K562 (cell line): ENCODE measurements at regions not wholly inside any gene's neighbourhood (a gene's known extent, or its start where the extent isn't known, plus 50 kb on each side); places are given as distances from the start of the nearest gene placed in this dataset.

Experiments
- ATAC-seq: fragments of 200-7000 bp; cut with Tn5 transposase; 3 replicates; pipeline ENCODE4 v1.9.1; 2020; ENCODE audit warnings: moderate library complexity
- BruUV-seq: library from RNA; stranded (reverse); fragments of 400-500 nt; replicated peaks from 2 replicates; lab custom pipeline; 2021; lab: Mats Ljungman, UMichigan
- CTCF ChIA-PET: fragments of 300-600 bp; formaldehyde crosslinking; extraction: SDS; loops from one replicate; lab custom pipeline; 2021; ENCODE audit warnings: low intra/inter-chr PET ratio; lab: Yijun Ruan, JAX
- POLR2A ChIA-PET: fragments of 300-600, 350-650 bp; sonication (Branson Sonifier 250); formaldehyde crosslinking; extraction: SDS; loops from one replicate; lab custom pipeline; 2021; ENCODE audit warnings: antibody characterized with exemption, inconsistent platforms; lab: Yijun Ruan, JAX
- DNase-seq, 4 experiments: peaks; one replicate each; pipeline versions ENCODE4 v3.0.0 to v3.0.0-alpha.2; 2011 to 2018; ENCODE audit warnings: low spot score in 3 of 4, mixed read lengths in 3 of 4; ENCODE audit errors: extremely low read depth in 1 of 4
- FAIRE-seq: peaks from 2 replicates; lab custom pipeline; 2011; peaks lifted over from hg19 to GRCh38; lab: Jason Lieb, UNC
- H2AFZ ChIP-seq: 2 replicates; pipeline ENCODE4 v1.6.0; 2011; ENCODE audit warnings: low read depth, low read length, control low read depth, inconsistent platforms
- H3K27ac ChIP-seq: fragments of 200-600 bp; 3 replicates; pipeline ENCODE4 v1.8.0; 2011; ENCODE audit warnings: low read depth, mild to moderate bottlenecking, control low read depth, inconsistent platforms, low read length, moderate library complexity, mixed read lengths; ENCODE audit errors: extremely low read depth
- H3K27me3 ChIP-seq, 2 experiments: fragments of 300-600 bp in 1 of 2; 2 replicates in 1 of 2; 3 replicates in 1 of 2; pipeline versions ENCODE4 v1.6.0 to v1.8.0; 2011; ENCODE audit warnings: inconsistent platforms in 2 of 2, low read length in 2 of 2, mild to moderate bottlenecking in 1 of 2, mixed read lengths in 1 of 2, moderate library complexity in 1 of 2; ENCODE audit not compliant: control insufficient read depth in 2 of 2, insufficient read depth in 2 of 2
- H3K36me3 ChIP-seq: fragments of 300-600 bp; 3 replicates; pipeline ENCODE4 v1.8.0; 2011; ENCODE audit warnings: mild to moderate bottlenecking, low read length, inconsistent platforms; ENCODE audit not compliant: control insufficient read depth, insufficient read depth
- H3K4me1 ChIP-seq, 2 experiments: fragments of 200-600 bp in 1 of 2; replicated peaks in 1 of 2; 2 replicates in 1 of 2; 3 replicates in 1 of 2; pipeline versions ENCODE4 v1.5.1 to v1.8.0; 2011; ENCODE audit warnings: inconsistent platforms in 2 of 2, low read length in 2 of 2, mild to moderate bottlenecking in 1 of 2, mixed read lengths in 1 of 2, moderate library complexity in 1 of 2; ENCODE audit not compliant: control insufficient read depth in 2 of 2, insufficient read depth in 2 of 2
- H3K4me2 ChIP-seq: 2 replicates; pipeline ENCODE4 v1.6.1; 2011; ENCODE audit warnings: low read length, control low read depth, inconsistent platforms, mixed read lengths; ENCODE audit not compliant: insufficient read depth
- H3K4me3 ChIP-seq: fragments of 200-600 bp; sonication (generic), shearing (Covaris generic); 2 replicates; pipeline ENCODE4 v1.5.1; 2016; ENCODE audit warnings: control low read depth, inconsistent platforms
- H3K79me2 ChIP-seq: fragments of 200-600 bp; 3 replicates; pipeline ENCODE4 v1.8.0; 2011; ENCODE audit warnings: low read length, inconsistent platforms; ENCODE audit not compliant: control insufficient read depth, insufficient read depth
- H3K9ac ChIP-seq, 2 experiments: 2 replicates each; pipeline versions ENCODE4 v1.6.0 to v1.6.1; 2011; ENCODE audit warnings: low read depth in 2 of 2, low read length in 2 of 2, control low read depth in 1 of 2, inconsistent platforms in 1 of 2, mild to moderate bottlenecking in 1 of 2, mixed read lengths in 1 of 2; ENCODE audit not compliant: insufficient read depth in 1 of 2
- H3K9me1 ChIP-seq: one replicate; pipeline ENCODE4 v1.6.0; 2011; ENCODE audit warnings: inconsistent platforms, mild to moderate bottlenecking, low read length, moderate library complexity; ENCODE audit not compliant: control insufficient read depth, insufficient read depth
- H3K9me3 ChIP-seq: replicated peaks from 2 replicates; pipeline ENCODE4 v1.5.1; 2011; ENCODE audit warnings: low read depth, low read length, inconsistent platforms; ENCODE audit not compliant: control insufficient read depth, insufficient read depth
- H4K20me1 ChIP-seq: replicated peaks from 2 replicates; pipeline ENCODE4 v1.6.1; 2011; ENCODE audit warnings: low read length, inconsistent platforms, mixed read lengths; ENCODE audit not compliant: control insufficient read depth, insufficient read depth
- CBFA2T3 ChIP-seq: fragments of 450-650 bp; IDR thresholded peaks from 2 replicates; pipeline ENCODE4 v1.6.1; 2017
- CBX8 ChIP-seq: fragments of 200-600 bp; sonication (generic); IDR thresholded peaks from 2 replicates; pipeline ENCODE4 v1.6.1; 2012; ENCODE audit warnings: borderline replicate concordance, mixed run types, low read depth, mild to moderate bottlenecking, moderate library complexity, mixed read lengths, low read length, control low read depth, inconsistent platforms; ENCODE audit not compliant: poor library complexity, severe bottlenecking; ENCODE audit errors: extremely low read depth
- DPF2 ChIP-seq: fragments of 450-650 bp; IDR thresholded peaks from 2 replicates; pipeline ENCODE4 v1.6.1; 2016
- ESRRA ChIP-seq: fragments of 450-650 bp; IDR thresholded peaks from 2 replicates; pipeline ENCODE4 v1.6.1; 2014; ENCODE audit warnings: low read depth, mild to moderate bottlenecking, moderate library complexity, borderline replicate concordance
- ETV1 ChIP-seq: fragments of 450-650 bp; conservative IDR thresholded peaks from 2 replicates; pipeline ENCODE4 v1.6.1; 2016; ENCODE audit warnings: missing genetic modification characterization, control low read depth, low read depth, missing compliant biosample characterization
- RCOR1 ChIP-seq, 2 experiments: IDR thresholded peaks; 2 replicates each; pipeline ENCODE4 v1.6.1; 2012; ENCODE audit warnings: low read depth in 2 of 2, low read length in 2 of 2, borderline replicate concordance in 1 of 2, improper control_type of control experiment in 1 of 2
- SMAD2 ChIP-seq: fragments of 150-350 bp; IDR thresholded peaks from 2 replicates; pipeline ENCODE4 v1.6.1; 2014; ENCODE audit warnings: low read depth, mild to moderate bottlenecking, low read length
- SOX6 ChIP-seq: fragments of 450-650 bp; IDR thresholded peaks from 2 replicates; pipeline ENCODE4 v1.6.1; 2014; ENCODE audit warnings: mild to moderate bottlenecking
- ZNF124 ChIP-seq: sonication (generic); formaldehyde crosslinking; IDR thresholded peaks from 2 replicates; pipeline ENCODE4 v1.8.1; 2022; ENCODE audit warnings: missing genetic modification reagents
- ZNF511 ChIP-seq: sonication (generic); formaldehyde crosslinking; IDR thresholded peaks from 2 replicates; pipeline ENCODE4 v1.8.0; 2022; ENCODE audit warnings: mild to moderate bottlenecking, missing genetic modification reagents
- WGBS: fragments of 100-300 bp; shearing (Covaris generic); methylation state at CpG from one replicate; pipeline ENCODE4 v1.1.6; 2016; ENCODE audit warnings: low coverage, mixed read lengths; ENCODE audit not compliant: insufficient coverage; ENCODE audit errors: missing lambda C conversion rate; 5-methylcytosine and 5-hydroxymethylcytosine counted together
- in situ Hi-C: fragments of 300-500 bp; cut with MboI; formaldehyde crosslinking; loops from 4 replicates; pipeline ENCODE4 v1.15.0; 2018; ENCODE audit warnings: inconsistent platforms, mixed read lengths
- intact Hi-C: fragments of 100-400 bp; cut with micrococcal nuclease; formaldehyde crosslinking; loops from 2 replicates; pipeline ENCODE4 v1.14.2; 2022
- TF ChIP-seq, protein P1 (sequence below): sonication (generic); formaldehyde crosslinking; IDR thresholded peaks from 2 replicates; pipeline ENCODE4 v1.5.0; 2020; ENCODE audit warnings: missing genetic modification reagents
- TF ChIP-seq, protein P2 (sequence below): sonication (generic); formaldehyde crosslinking; IDR thresholded peaks from 2 replicates; pipeline ENCODE4 v1.8.0; 2023; ENCODE audit warnings: mild to moderate bottlenecking, missing genetic modification reagents

GRCh38 chr15:87703327-87704111 is 553.0 kb downstream of the NTRK3 start:
- intact Hi-C loops, result no loop called here
- Histone ChIP-seq H3K4me2 (peak overlapping the region; percentile 89), H3K27ac (peak overlapping the region; percentile 54), H3K9ac (peak overlapping the region; percentile 66 to 90; a peak in 3 of 4 replicates), H2AFZ (peak overlapping the region; percentile 75), H3K79me2 (peaks cover 54% of the 10 kb centered on the region), H3K27me3 (no peaks in the 10 kb centered on the region), H3K9me1 (no peaks in the 10 kb centered on the region), H3K36me3 (peaks cover 18% of the 10 kb centered on the region), H3K4me3 (peak overlapping the region; percentile 48), H3K4me1 (peaks cover 3 to 12% of the 10 kb centered on the region in 2 experiments; a peak in 3 of 5 replicates), H4K20me1 (no peaks in the 10 kb centered on the region), H3K9me3 (no peaks in the 10 kb centered on the region)
- CTCF ChIA-PET, result no interaction called here
- FAIRE-seq (peak; percentile 68), DNase-seq (peak in 3 of 4 experiments; percentile 15 to 47 (median 33)), ATAC-seq (peak; percentile 77)
- BruUV-seq, result TSS peak; percentile 79
- in situ Hi-C loops, result no loop called here
- WGBS, result 4% methylated on average over 18 of the region's 18 CpGs
- POLR2A ChIA-PET, result interaction anchor here (0.6 to 3.8 kb wide), 2 partner anchors 10 kb away, joined by 3 to 17 read pairs; no protein-coding TSS in a partner anchor
- TF ChIP-seq, protein P1, sequence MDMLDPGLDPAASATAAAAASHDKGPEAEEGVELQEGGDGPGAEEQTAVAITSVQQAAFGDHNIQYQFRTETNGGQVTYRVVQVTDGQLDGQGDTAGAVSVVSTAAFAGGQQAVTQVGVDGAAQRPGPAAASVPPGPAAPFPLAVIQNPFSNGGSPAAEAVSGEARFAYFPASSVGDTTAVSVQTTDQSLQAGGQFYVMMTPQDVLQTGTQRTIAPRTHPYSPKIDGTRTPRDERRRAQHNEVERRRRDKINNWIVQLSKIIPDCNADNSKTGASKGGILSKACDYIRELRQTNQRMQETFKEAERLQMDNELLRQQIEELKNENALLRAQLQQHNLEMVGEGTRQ (CRISPR knock-in tag), result 0 out of 2 replicates have a peak, but pooled peaks have one; percentile 10
- TF ChIP-seq ZNF124 (no peak), ZNF511 (CRISPR knock-in tag) (no peak), SMAD2 (no peak), ESRRA (peak; percentile 37; the same call in 1 of the 2 replicates), ETV1 (tag) (no peak), CBFA2T3 (peak; percentile 60), SOX6 (no peak), RCOR1 (IDR thresholded peaks at IDR 0.05; ENCODE audit: borderline replicate concordance in 1 of 2, low read depth in 2 of 2, low read length in 2 of 2) (no peak), CBX8 (no peak), DPF2 (0 out of 2 replicates have a peak, but pooled peaks have one; percentile 25)
- TF ChIP-seq, protein P2, sequence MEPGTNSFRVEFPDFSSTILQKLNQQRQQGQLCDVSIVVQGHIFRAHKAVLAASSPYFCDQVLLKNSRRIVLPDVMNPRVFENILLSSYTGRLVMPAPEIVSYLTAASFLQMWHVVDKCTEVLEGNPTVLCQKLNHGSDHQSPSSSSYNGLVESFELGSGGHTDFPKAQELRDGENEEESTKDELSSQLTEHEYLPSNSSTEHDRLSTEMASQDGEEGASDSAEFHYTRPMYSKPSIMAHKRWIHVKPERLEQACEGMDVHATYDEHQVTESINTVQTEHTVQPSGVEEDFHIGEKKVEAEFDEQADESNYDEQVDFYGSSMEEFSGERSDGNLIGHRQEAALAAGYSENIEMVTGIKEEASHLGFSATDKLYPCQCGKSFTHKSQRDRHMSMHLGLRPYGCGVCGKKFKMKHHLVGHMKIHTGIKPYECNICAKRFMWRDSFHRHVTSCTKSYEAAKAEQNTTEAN (CRISPR knock-in tag), result no peak
